ENCODE measurements at regions not wholly inside any gene's neighbourhood (a gene's known extent, or its start where the extent isn't known, plus 50 kb on each side); places are given as distances from the start of the nearest gene placed in this dataset.

DNA sequence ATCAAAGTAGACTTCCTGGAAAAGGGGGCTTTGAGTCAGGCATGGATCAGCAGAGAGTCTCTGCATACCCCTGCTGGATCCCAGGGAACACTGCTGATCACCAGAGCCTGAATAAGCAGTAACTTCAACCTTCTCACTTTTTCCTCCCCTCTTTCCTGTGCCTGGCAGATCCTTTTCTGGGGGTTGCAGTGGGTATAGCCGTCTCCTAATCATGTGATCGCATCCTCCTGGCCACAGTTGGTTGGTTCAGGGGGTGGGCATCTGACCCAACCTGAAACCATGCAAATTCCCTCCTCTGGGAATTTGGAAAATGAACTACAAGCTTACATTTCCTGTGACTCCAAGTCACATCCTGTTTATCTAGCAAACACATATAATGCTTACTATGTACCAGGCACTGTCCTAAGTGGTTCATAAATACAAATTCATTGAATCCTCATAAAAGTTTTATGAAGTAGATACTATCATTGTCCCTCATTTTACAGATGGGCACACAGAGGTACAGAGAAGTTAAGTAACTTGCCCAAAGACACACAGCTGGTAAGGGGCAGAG is 120.3 kb downstream of the AXIN2 start:
- H3K27ac Mint-ChIP-seq = no peak overlapping the region
- no peaks in the 10 kb centered on the region; the same call in 2 of the 3 replicates for H3K9me3 Mint-ChIP-seq

More for the DNA sequence above, 120.3 kb downstream of the AXIN2 start:
- Histone ChIP-seq H3K4me2 (no peak overlapping the region), H3F3A (replicated peaks; ENCODE audit: low read depth) (no peaks in the 10 kb centered on the region), H4K20me1 (replicated peaks; ENCODE audit: insufficient read depth) (no peaks in the 10 kb centered on the region), H3K4me3 (no peak overlapping the region), H3K36me3 (ENCODE audit: insufficient read depth) (no peaks in the 10 kb centered on the region), H3K27me3 (ENCODE audit: insufficient read depth) (no peaks in the 10 kb centered on the region), H2AFZ (no peak overlapping the region; the same call in 1 of the 2 replicates), H3K9me2 (ENCODE audit: insufficient read depth) (peaks cover 4% of the 10 kb centered on the region; the same call in 1 of the 2 replicates), H3K4me1 (ENCODE audit: insufficient read depth) (no peaks in the 10 kb centered on the region), H3K27ac (ENCODE audit: low read depth) (no peak overlapping the region), H3K79me2 (replicated peaks; ENCODE audit: insufficient read depth) (no peaks in the 10 kb centered on the region)
- H3K4me3 Mint-ChIP-seq = no peak overlapping the region
- H3K27me3 Mint-ChIP-seq (ENCODE audit: insufficient read depth, low read depth, poor library complexity) = no peaks in the 10 kb centered on the region
- ATAC-seq = no peak
- no peak for DNase-seq (ENCODE audit: low spot score)
- TF ChIP-seq EZH2phosphoT487 (IDR thresholded peaks at IDR 0.05; ENCODE audit: unreplicated experiment) (no peak), NANOG (IDR thresholded peaks at IDR 0.05; ENCODE audit: borderline replicate concordance) (no peak), ZNF331 (CRISPR knock-in tag; IDR thresholded peaks at IDR 0.05; ENCODE audit: low read depth) (no peak), CREB1 (CRISPR knock-in tag; IDR thresholded peaks at IDR 0.05; ENCODE audit: low read depth) (no peak), STAT1 (IDR thresholded peaks at IDR 0.05; ENCODE audit: unreplicated experiment) (no peak), JUNB (IDR thresholded peaks at IDR 0.05; ENCODE audit: unreplicated experiment) (no peak), POLR2AphosphoS5 (IDR thresholded peaks at IDR 0.05; ENCODE audit: low read depth) (no peak)
- TF ChIP-seq, protein P1, sequence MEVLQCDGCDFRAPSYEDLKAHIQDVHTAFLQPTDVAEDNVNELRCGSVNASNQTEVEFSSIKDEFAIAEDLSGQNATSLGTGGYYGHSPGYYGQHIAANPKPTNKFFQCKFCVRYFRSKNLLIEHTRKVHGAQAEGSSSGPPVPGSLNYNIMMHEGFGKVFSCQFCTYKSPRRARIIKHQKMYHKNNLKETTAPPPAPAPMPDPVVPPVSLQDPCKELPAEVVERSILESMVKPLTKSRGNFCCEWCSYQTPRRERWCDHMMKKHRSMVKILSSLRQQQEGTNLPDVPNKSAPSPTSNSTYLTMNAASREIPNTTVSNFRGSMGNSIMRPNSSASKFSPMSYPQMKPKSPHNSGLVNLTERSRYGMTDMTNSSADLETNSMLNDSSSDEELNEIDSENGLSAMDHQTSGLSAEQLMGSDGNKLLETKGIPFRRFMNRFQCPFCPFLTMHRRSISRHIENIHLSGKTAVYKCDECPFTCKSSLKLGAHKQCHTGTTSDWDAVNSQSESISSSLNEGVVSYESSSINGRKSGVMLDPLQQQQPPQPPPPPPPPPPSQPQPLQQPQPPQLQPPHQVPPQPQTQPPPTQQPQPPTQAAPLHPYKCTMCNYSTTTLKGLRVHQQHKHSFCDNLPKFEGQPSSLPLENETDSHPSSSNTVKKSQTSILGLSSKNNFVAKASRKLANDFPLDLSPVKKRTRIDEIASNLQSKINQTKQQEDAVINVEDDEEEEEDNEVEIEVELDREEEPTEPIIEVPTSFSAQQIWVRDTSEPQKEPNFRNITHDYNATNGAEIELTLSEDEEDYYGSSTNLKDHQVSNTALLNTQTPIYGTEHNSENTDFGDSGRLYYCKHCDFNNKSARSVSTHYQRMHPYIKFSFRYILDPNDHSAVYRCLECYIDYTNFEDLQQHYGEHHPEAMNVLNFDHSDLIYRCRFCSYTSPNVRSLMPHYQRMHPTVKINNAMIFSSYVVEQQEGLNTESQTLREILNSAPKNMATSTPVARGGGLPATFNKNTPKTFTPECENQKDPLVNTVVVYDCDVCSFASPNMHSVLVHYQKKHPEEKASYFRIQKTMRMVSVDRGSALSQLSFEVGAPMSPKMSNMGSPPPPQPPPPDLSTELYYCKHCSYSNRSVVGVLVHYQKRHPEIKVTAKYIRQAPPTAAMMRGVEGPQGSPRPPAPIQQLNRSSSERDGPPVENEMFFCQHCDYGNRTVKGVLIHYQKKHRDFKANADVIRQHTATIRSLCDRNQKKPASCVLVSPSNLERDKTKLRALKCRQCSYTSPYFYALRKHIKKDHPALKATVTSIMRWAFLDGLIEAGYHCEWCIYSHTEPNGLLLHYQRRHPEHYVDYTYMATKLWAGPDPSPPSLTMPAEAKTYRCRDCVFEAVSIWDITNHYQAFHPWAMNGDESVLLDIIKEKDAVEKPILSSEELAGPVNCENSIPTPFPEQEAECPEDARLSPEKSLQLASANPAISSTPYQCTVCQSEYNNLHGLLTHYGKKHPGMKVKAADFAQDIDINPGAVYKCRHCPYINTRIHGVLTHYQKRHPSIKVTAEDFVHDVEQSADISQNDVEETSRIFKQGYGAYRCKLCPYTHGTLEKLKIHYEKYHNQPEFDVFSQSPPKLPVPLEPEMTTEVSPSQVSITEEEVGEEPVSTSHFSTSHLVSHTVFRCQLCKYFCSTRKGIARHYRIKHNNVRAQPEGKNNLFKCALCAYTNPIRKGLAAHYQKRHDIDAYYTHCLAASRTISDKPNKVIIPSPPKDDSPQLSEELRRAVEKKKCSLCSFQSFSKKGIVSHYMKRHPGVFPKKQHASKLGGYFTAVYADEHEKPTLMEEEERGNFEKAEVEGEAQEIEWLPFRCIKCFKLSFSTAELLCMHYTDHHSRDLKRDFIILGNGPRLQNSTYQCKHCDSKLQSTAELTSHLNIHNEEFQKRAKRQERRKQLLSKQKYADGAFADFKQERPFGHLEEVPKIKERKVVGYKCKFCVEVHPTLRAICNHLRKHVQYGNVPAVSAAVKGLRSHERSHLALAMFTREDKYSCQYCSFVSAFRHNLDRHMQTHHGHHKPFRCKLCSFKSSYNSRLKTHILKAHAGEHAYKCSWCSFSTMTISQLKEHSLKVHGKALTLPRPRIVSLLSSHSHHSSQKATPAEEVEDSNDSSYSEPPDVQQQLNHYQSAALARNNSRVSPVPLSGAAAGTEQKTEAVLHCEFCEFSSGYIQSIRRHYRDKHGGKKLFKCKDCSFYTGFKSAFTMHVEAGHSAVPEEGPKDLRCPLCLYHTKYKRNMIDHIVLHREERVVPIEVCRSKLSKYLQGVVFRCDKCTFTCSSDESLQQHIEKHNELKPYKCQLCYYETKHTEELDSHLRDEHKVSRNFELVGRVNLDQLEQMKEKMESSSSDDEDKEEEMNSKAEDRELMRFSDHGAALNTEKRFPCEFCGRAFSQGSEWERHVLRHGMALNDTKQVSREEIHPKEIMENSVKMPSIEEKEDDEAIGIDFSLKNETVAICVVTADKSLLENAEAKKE (CRISPR knock-in tag; IDR thresholded peaks at IDR 0.05) = no peak
- TF ChIP-seq, protein P2, sequence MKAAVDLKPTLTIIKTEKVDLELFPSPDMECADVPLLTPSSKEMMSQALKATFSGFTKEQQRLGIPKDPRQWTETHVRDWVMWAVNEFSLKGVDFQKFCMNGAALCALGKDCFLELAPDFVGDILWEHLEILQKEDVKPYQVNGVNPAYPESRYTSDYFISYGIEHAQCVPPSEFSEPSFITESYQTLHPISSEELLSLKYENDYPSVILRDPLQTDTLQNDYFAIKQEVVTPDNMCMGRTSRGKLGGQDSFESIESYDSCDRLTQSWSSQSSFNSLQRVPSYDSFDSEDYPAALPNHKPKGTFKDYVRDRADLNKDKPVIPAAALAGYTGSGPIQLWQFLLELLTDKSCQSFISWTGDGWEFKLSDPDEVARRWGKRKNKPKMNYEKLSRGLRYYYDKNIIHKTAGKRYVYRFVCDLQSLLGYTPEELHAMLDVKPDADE (IDR thresholded peaks at IDR 0.05) = no peak
- TF ChIP-seq, protein P3, sequence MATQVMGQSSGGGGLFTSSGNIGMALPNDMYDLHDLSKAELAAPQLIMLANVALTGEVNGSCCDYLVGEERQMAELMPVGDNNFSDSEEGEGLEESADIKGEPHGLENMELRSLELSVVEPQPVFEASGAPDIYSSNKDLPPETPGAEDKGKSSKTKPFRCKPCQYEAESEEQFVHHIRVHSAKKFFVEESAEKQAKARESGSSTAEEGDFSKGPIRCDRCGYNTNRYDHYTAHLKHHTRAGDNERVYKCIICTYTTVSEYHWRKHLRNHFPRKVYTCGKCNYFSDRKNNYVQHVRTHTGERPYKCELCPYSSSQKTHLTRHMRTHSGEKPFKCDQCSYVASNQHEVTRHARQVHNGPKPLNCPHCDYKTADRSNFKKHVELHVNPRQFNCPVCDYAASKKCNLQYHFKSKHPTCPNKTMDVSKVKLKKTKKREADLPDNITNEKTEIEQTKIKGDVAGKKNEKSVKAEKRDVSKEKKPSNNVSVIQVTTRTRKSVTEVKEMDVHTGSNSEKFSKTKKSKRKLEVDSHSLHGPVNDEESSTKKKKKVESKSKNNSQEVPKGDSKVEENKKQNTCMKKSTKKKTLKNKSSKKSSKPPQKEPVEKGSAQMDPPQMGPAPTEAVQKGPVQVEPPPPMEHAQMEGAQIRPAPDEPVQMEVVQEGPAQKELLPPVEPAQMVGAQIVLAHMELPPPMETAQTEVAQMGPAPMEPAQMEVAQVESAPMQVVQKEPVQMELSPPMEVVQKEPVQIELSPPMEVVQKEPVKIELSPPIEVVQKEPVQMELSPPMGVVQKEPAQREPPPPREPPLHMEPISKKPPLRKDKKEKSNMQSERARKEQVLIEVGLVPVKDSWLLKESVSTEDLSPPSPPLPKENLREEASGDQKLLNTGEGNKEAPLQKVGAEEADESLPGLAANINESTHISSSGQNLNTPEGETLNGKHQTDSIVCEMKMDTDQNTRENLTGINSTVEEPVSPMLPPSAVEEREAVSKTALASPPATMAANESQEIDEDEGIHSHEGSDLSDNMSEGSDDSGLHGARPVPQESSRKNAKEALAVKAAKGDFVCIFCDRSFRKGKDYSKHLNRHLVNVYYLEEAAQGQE (IDR thresholded peaks at IDR 0.05; ENCODE audit: unreplicated experiment) = no peak
- peaks cover 5% of the 10 kb centered on the region; the same call in 2 of the 3 replicates for H3K4me1 Mint-ChIP-seq
- no peaks in the 10 kb centered on the region; the same call in 2 of the 3 replicates for H3K36me3 Mint-ChIP-seq (ENCODE audit: low read depth)
